H1 (cell line): ENCODE measurements at regions not wholly inside any gene's neighbourhood (a gene's known extent, or its start where the extent isn't known, plus 50 kb on each side); places are given as distances from the start of the nearest gene placed in this dataset.

Experiments
- EGR1 ChIP-seq: IDR thresholded peaks from 2 replicates; pipeline ENCODE4 v1.6.1; 2011; ENCODE audit warnings: low read depth, low read length, borderline replicate concordance
- EP300 ChIP-seq, 2 experiments: IDR thresholded peaks; 1 replicate in 1 of 2; 2 replicates in 1 of 2; pipeline ENCODE4 v1.6.1; 2011 to 2012; ENCODE audit warnings: low read depth in 2 of 2, low read length in 2 of 2, mild to moderate bottlenecking in 2 of 2, borderline replicate concordance in 1 of 2, inconsistent platforms in 1 of 2, moderate library complexity in 1 of 2
- HDAC2 ChIP-seq, 2 experiments: fragments of 300-600 bp in 1 of 2; sonication (generic) in 1 of 2; IDR thresholded peaks; 2 replicates each; pipeline ENCODE4 v1.6.1; 2011 to 2012; ENCODE audit warnings: low read depth in 2 of 2, low read length in 2 of 2, mild to moderate bottlenecking in 2 of 2, moderate library complexity in 2 of 2, borderline replicate concordance in 1 of 2, inconsistent platforms in 1 of 2
- JUN ChIP-seq: IDR thresholded peaks from 2 replicates; pipeline ENCODE4 v1.6.1; 2011; ENCODE audit warnings: low read depth, mild to moderate bottlenecking, improper control_type of control experiment, low read length
- POLR2AphosphoS5 ChIP-seq: IDR thresholded peaks from 2 replicates; pipeline ENCODE4 v1.6.1; 2011; ENCODE audit warnings: low read depth, low read length
- TEAD4 ChIP-seq: IDR thresholded peaks from 2 replicates; pipeline ENCODE4 v1.6.1; 2012; ENCODE audit warnings: low read depth, low read length, inconsistent platforms, mixed read lengths
- USF2 ChIP-seq: IDR thresholded peaks from 2 replicates; pipeline ENCODE4 v1.6.1; 2011; ENCODE audit warnings: low read length, improper control_type of control experiment
- YY1 ChIP-seq: IDR thresholded peaks from 2 replicates; pipeline ENCODE4 v1.6.1; 2011; ENCODE audit warnings: low read depth, mild to moderate bottlenecking, low read length

GRCh38 chr3:144109944-144110343 is 138.3 kb downstream of the DIPK2A start:
- TF ChIP-seq USF2 = no peak
- no peak for TF ChIP-seq HDAC2 (IDR thresholded peaks at IDR 0.05; ENCODE audit: borderline replicate concordance in 1 of 2, low read depth in 2 of 2, low read length in 2 of 2)
- no peak for TF ChIP-seq JUN
- TF ChIP-seq POLR2AphosphoS5 = no peak
- TF ChIP-seq TEAD4 = no peak
- no peak for TF ChIP-seq EP300 (IDR thresholded peaks at IDR 0.05; ENCODE audit: borderline replicate concordance in 1 of 2, low read depth in 2 of 2, low read length in 2 of 2)
- TF ChIP-seq YY1 = no peak
- TF ChIP-seq EGR1 = no peak
